IMR-90 (cell line): ENCODE measurements at regions not wholly inside any gene's neighbourhood (a gene's known extent, or its start where the extent isn't known, plus 50 kb on each side); places are given as distances from the start of the nearest gene placed in this dataset.

Experiments
- ATAC-seq: fragments of 200-7000 bp; cut with Tn5 transposase; 2 replicates; pipeline ENCODE4 v1.9.1; 2020; ENCODE audit warnings: low read depth, mild to moderate bottlenecking, moderate library complexity
- BruUV-seq: library from RNA; stranded (reverse); fragments of 400-500 nt; replicated peaks from 2 replicates; lab custom pipeline; 2021; lab: Mats Ljungman, UMichigan
- CTCF ChIA-PET: fragments of 300-600 bp; formaldehyde crosslinking; extraction: SDS; loops from one replicate; lab custom pipeline; 2021; ENCODE audit warnings: antibody characterized with exemption; lab: Yijun Ruan, JAX
- POLR2A ChIA-PET: fragments of 300-600 bp; sonication (Branson Sonifier 250); formaldehyde crosslinking; loops from one replicate; lab custom pipeline; 2022; ENCODE audit warnings: antibody characterized with exemption; ENCODE audit not compliant: unreplicated experiment; lab: Charles Lee
- DNase-seq: peaks from one replicate; pipeline ENCODE4 v3.0.0; 2013
- H2AFZ ChIP-seq: replicated peaks from 2 replicates; pipeline ENCODE3; 2013; ENCODE audit warnings: low read length, mild to moderate bottlenecking; ENCODE audit not compliant: poor library complexity
- H2AK5ac ChIP-seq: 2 replicates; pipeline ENCODE4 v1.6.1; 2013; ENCODE audit warnings: low read depth, low read length, inconsistent platforms
- H2AK9ac ChIP-seq: replicated peaks from 2 replicates; pipeline ENCODE3; 2013; ENCODE audit warnings: mild to moderate bottlenecking, low read depth, low read length, moderate library complexity; ENCODE audit not compliant: poor library complexity
- H2BK120ac ChIP-seq: 2 replicates; pipeline ENCODE4 v1.6.1; 2013; ENCODE audit warnings: low read depth, low read length, inconsistent platforms
- H2BK15ac ChIP-seq: 3 replicates; pipeline ENCODE4 v1.6.1; 2013; ENCODE audit warnings: low read depth, low read length, inconsistent platforms
- H2BK20ac ChIP-seq: 2 replicates; pipeline ENCODE4 v1.6.1; 2013; ENCODE audit warnings: low read depth, mild to moderate bottlenecking, inconsistent platforms, low read length, moderate library complexity
- H2BK5ac ChIP-seq: 2 replicates; pipeline ENCODE4 v1.6.1; 2013; ENCODE audit warnings: mild to moderate bottlenecking, low read depth, low read length, inconsistent platforms; ENCODE audit not compliant: poor library complexity, severe bottlenecking
- H3K14ac ChIP-seq: replicated peaks from 2 replicates; pipeline ENCODE4 v1.6.1; 2013; ENCODE audit warnings: low read depth, low read length, inconsistent platforms
- H3K18ac ChIP-seq: 2 replicates; pipeline ENCODE4 v1.6.1; 2013; ENCODE audit warnings: low read depth, low read length, control low read depth
- H3K23ac ChIP-seq: 2 replicates; pipeline ENCODE4 v1.6.1; 2013; ENCODE audit warnings: low read depth, low read length, inconsistent platforms
- H3K27ac ChIP-seq: 2 replicates; pipeline ENCODE4 v1.5.1; 2013; ENCODE audit warnings: mild to moderate bottlenecking, control low read depth, low read length; ENCODE audit not compliant: insufficient read depth
- H3K27me3 ChIP-seq: 2 replicates; pipeline ENCODE4 v1.6.1; 2013; ENCODE audit warnings: low read length; ENCODE audit not compliant: control insufficient read depth, insufficient read depth
- H3K36me3 ChIP-seq: 2 replicates; pipeline ENCODE4 v1.6.1; 2013; ENCODE audit warnings: low read length, mixed read lengths; ENCODE audit not compliant: control insufficient read depth, insufficient read depth
- H3K4ac ChIP-seq: 2 replicates; pipeline ENCODE4 v1.6.1; 2013; ENCODE audit warnings: low read depth, low read length, inconsistent platforms
- H3K4me1 ChIP-seq: 2 replicates; pipeline ENCODE4 v1.6.1; 2013; ENCODE audit warnings: low read length, mixed read lengths; ENCODE audit not compliant: control insufficient read depth, insufficient read depth
- H3K4me2 ChIP-seq: 2 replicates; pipeline ENCODE4 v1.6.1; 2013; ENCODE audit warnings: low read depth, mild to moderate bottlenecking, control low read depth, low read length, moderate library complexity
- H3K4me3 ChIP-seq: 2 replicates; pipeline ENCODE4 v1.5.1; 2013; ENCODE audit warnings: low read depth, mild to moderate bottlenecking, control low read depth, low read length, moderate library complexity; ENCODE audit not compliant: insufficient read depth
- H3K56ac ChIP-seq: 2 replicates; pipeline ENCODE4 v1.6.1; 2013; ENCODE audit warnings: low read length, inconsistent platforms; ENCODE audit not compliant: insufficient read depth; ENCODE audit errors: extremely low read depth
- H3K79me1 ChIP-seq, 2 experiments: 2 replicates each; pipeline ENCODE4 v1.6.1; 2013; ENCODE audit warnings: low read length in 2 of 2, inconsistent platforms in 1 of 2, low read depth in 1 of 2
- H3K9ac ChIP-seq: 2 replicates; pipeline ENCODE4 v1.6.1; 2013; ENCODE audit warnings: low read depth, low read length, control low read depth
- H3K9me1 ChIP-seq: 2 replicates; pipeline ENCODE4 v1.6.1; 2013; ENCODE audit warnings: low read length, inconsistent platforms; ENCODE audit not compliant: insufficient read depth
- H3K9me3 ChIP-seq: 2 replicates; pipeline ENCODE4 v1.6.1; 2013; ENCODE audit warnings: low read length; ENCODE audit not compliant: control insufficient read depth, insufficient read depth
- H4K20me1 ChIP-seq: 2 replicates; pipeline ENCODE4 v1.6.1; 2013; ENCODE audit warnings: low read length, inconsistent platforms; ENCODE audit not compliant: insufficient read depth
- H4K5ac ChIP-seq: 2 replicates; pipeline ENCODE4 v1.6.1; 2013; ENCODE audit warnings: mild to moderate bottlenecking, low read depth, low read length, control low read depth
- H4K8ac ChIP-seq, 2 experiments: 2 replicates each; pipeline ENCODE4 v1.6.1; 2013; ENCODE audit warnings: low read depth in 2 of 2, low read length in 2 of 2, control low read depth in 1 of 2, inconsistent platforms in 1 of 2
- H4K91ac ChIP-seq: 2 replicates; pipeline ENCODE4 v1.6.1; 2013; ENCODE audit warnings: low read depth, low read length, inconsistent platforms; ENCODE audit not compliant: insufficient read depth
- BHLHE40 ChIP-seq: fragments of 150-350 bp; IDR thresholded peaks from 2 replicates; pipeline ENCODE4 v1.6.1; 2016; ENCODE audit warnings: mild to moderate bottlenecking, low read depth, low read length
- CTCF ChIP-seq: conservative IDR thresholded peaks from 2 replicates; pipeline ENCODE4 v1.5.1; 2012; ENCODE audit warnings: mild to moderate bottlenecking, low read depth, low read length, improper control_type of control experiment
- ELK1 ChIP-seq: fragments of 150-350 bp; IDR thresholded peaks from 2 replicates; pipeline ENCODE4 v1.6.1; 2016; ENCODE audit warnings: low read depth, mild to moderate bottlenecking, low read length, moderate library complexity, borderline replicate concordance
- FOS ChIP-seq: fragments of 150-350 bp; IDR thresholded peaks from 2 replicates; pipeline ENCODE4 v1.6.1; 2016; ENCODE audit warnings: low read depth, low read length
- MAFK ChIP-seq: IDR thresholded peaks from 2 replicates; pipeline ENCODE4 v1.6.1; 2012; ENCODE audit warnings: low read depth, low read length, improper control_type of control experiment
- MAZ ChIP-seq: IDR thresholded peaks from 2 replicates; pipeline ENCODE4 v1.6.1; 2012; ENCODE audit warnings: low read depth, mild to moderate bottlenecking, low read length, improper control_type of control experiment, moderate library complexity, borderline replicate concordance
- MXI1 ChIP-seq: IDR thresholded peaks from 2 replicates; pipeline ENCODE4 v1.6.1; 2012; ENCODE audit warnings: low read depth, mild to moderate bottlenecking, low read length, moderate library complexity, borderline replicate concordance
- RCOR1 ChIP-seq: IDR thresholded peaks from 2 replicates; pipeline ENCODE4 v1.6.1; 2012; ENCODE audit warnings: mild to moderate bottlenecking, low read length, improper control_type of control experiment; ENCODE audit not compliant: insufficient replicate concordance
- RFX5 ChIP-seq: IDR thresholded peaks from 2 replicates; pipeline ENCODE4 v1.8.0; 2012; ENCODE audit warnings: low read depth, mild to moderate bottlenecking, low read length, moderate library complexity
- SMC3 ChIP-seq: fragments of 150-350 bp; IDR thresholded peaks from 2 replicates; pipeline ENCODE4 v1.6.1; 2016; ENCODE audit warnings: low read depth, mild to moderate bottlenecking, antibody characterized with exemption, low read length, moderate library complexity
- USF2 ChIP-seq: fragments of 150-350 bp; IDR thresholded peaks from 2 replicates; pipeline ENCODE4 v1.6.1; 2017; ENCODE audit warnings: mild to moderate bottlenecking, antibody characterized with exemption, low read length, low read depth
- WGBS, 2 experiments: methylation state at CpG; one replicate each; pipeline versions ENCODE4 v1.1.5 to v1.1.7; 2013; ENCODE audit warnings: missing lambda C conversion rate in 2 of 2; ENCODE audit not compliant: insufficient read length in 1 of 2; ENCODE audit errors: extremely low coverage in 2 of 2; 5-methylcytosine and 5-hydroxymethylcytosine counted together
- dilution Hi-C: fragments of 300-500 bp; cut with HindIII; formaldehyde crosslinking; loops from one replicate; pipeline ENCODE4 v1.14.3; 2018; ENCODE audit warnings: low sequenced_read_pairs; ENCODE audit not compliant: unreplicated experiment
- in situ Hi-C: fragments of 300-500 bp; cut with MboI; formaldehyde crosslinking; loops from 3 replicates; pipeline ENCODE4 v1.14.3; 2019; ENCODE audit warnings: low sequenced_read_pairs, inconsistent platforms, mixed read lengths
- intact Hi-C: fragments of 100-400 bp; cut with micrococcal nuclease; formaldehyde crosslinking; loops from 2 replicates; pipeline ENCODE4 v1.10.0; 2022

- H2BK15ac ChIP-seq = no peak overlapping the region
- in situ Hi-C loops = loop anchor here (25.0 kb wide), 2 partner anchors 1365 to 1540 kb away; no protein-coding TSS in a partner anchor
- no peaks in the 10 kb centered on the region for H3K9me3 ChIP-seq
- no peak overlapping the region for H3K56ac ChIP-seq
- no peak overlapping the region for H3K4ac ChIP-seq
- ChIA-PET CTCF (no interaction called here), POLR2A (no interaction called here)
- H4K91ac ChIP-seq = no peak overlapping the region
- H3K36me3 ChIP-seq = no peaks in the 10 kb centered on the region
- no peak overlapping the region for H3K4me3 ChIP-seq
- DNase-seq (no peak), ATAC-seq (no peak)
- no peaks in the 10 kb centered on the region for H3K9me1 ChIP-seq
- H3K4me1 ChIP-seq = no peaks in the 10 kb centered on the region
- no peak overlapping the region for H2BK120ac ChIP-seq
- no peaks in the 10 kb centered on the region for H3K79me1 ChIP-seq
- intact Hi-C loops = no loop called here
- no CpG with 5 or more reads among the region's 6 CpGs for whole genome bisulfite sequencing, 2 experiments
- H4K20me1 ChIP-seq = no peaks in the 10 kb centered on the region
- no peak overlapping the region for H3K27ac ChIP-seq
- no peak overlapping the region for H3K9ac ChIP-seq
- H4K8ac ChIP-seq = no peak overlapping the region
- H2BK5ac ChIP-seq = no peak overlapping the region
- H3K14ac ChIP-seq = no peak overlapping the region
- no TSS peak for BruUV-seq
- H4K5ac ChIP-seq = no peak overlapping the region
- no peak overlapping the region for H2AK5ac ChIP-seq
- no peaks in the 10 kb centered on the region for H3K27me3 ChIP-seq
- no peak overlapping the region for H2AFZ ChIP-seq
- no peak overlapping the region for H3K18ac ChIP-seq
- H3K4me2 ChIP-seq = no peak overlapping the region
- dilution Hi-C loops = no loop called here
- no peak overlapping the region for H2BK20ac ChIP-seq
- no peak overlapping the region for H3K23ac ChIP-seq
- TF ChIP-seq USF2 (no peak), RFX5 (no peak), SMC3 (no peak), BHLHE40 (no peak), CTCF (no peak), RCOR1 (no peak), ELK1 (no peak), MAZ (no peak), MAFK (no peak), FOS (no peak), MXI1 (no peak)
- no peak overlapping the region for H2AK9ac ChIP-seq
Observed at GRCh38 chr3:21877214-21877754, 126.3 kb upstream of the ZNF385D start.
